GM18508 (cell line): ENCODE measurements at regions not wholly inside any gene's neighbourhood (a gene's known extent, or its start where the extent isn't known, plus 50 kb on each side); places are given as distances from the start of the nearest gene placed in this dataset.

Experiments used
- ATAC-seq: cut with Tn5 transposase; IDR thresholded peaks from one replicate; pipeline ENCODE4 v1.9.1; 2021; ENCODE audit warnings: moderate number of reproducible peaks; ENCODE audit not compliant: insufficient read depth, unreplicated experiment

DNA sequence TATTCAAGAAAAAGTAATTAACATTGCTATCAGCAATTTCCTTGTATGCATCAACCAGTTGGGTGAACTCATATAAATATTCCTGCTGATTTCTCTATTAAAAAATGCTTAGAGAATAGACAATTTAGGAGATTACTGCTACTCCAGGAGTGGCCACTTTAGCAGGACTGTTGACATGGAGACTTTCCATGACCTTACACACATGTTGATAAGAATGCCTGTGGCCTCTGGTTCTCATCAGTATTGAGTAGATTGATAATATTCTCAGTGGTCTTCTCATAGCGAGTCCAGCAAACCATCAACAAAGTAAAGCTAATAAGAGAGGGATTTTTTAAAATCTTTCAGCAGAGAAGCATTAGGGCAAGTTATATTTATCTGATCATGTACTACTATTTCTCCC is 208.4 kb upstream of the MARCKS start:
- ATAC-seq = no peak

DNA sequence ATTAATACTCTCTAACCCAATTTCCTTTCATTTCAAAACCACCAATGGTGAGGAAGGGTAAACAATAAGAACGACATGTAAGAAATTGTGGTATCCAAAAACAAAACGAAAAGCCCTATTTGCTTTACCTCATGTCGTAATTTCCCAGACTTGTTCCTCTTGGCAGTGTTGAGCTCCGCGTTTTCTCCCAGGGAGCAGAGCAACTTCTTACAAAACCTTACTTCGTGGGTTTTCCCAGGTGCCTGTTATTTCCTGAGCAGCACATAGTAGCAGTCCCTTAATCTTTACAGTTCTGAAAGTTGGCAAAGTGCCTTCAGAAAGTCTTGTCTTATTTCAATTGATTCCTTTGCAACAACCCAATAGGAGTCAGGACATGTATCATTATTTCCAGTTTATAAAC is 207.9 kb upstream of the MARCKS start:
- no peak for ATAC-seq

DNA sequence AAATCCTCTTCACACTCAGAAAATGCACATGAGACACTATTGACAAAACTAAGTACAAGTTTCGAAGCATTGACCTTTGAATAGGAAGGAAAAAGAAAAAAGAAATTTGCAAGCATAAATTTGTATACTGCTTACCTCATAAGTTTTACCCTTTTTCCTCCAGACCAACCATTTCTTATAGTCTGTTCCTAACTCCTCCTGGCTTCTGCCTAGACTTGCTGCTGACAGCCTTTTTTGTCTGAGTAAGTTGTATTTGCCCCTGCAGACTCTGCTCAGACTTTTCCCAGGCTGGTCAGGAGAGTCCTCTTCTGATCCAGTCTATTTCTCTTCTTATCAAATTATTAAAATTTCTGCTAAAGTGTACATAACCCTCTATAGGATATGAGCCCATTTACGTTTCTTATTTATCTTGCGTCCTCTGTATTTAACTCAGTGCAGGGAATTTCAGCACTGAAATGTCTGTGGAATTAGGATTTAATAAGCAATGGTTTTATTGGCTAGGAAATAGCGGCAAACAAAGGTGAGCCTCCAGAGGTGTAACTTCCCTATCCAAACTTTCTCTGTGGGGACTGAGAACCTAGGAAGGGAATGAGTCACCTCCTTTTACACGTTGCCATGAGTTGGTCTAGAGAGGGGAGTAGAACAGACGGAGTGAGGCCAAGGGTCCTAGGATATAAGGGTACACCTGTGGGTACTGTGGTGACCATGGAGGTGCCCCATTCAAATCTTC is 207.1 kb upstream of the MARCKS start:
- ATAC-seq = no peak

DNA sequence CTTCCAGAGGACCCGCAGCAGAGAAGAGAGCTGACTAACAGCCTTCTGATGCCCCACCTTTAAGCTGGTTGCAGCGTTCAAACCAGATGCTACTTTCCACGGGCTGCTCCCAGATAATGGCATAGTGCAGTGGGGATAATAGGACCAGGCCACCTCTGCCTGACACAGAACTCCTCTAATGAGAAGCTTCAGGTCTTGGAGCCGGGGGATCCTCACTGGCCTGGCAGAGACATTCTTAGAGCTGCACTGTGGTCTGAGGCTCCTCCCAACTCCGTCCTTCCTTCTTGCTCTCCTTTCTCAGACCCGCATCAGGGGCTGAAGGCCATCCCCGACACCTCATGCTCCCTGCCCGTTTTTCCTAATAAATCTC is 206.6 kb upstream of the MARCKS start:
- no peak for ATAC-seq

DNA sequence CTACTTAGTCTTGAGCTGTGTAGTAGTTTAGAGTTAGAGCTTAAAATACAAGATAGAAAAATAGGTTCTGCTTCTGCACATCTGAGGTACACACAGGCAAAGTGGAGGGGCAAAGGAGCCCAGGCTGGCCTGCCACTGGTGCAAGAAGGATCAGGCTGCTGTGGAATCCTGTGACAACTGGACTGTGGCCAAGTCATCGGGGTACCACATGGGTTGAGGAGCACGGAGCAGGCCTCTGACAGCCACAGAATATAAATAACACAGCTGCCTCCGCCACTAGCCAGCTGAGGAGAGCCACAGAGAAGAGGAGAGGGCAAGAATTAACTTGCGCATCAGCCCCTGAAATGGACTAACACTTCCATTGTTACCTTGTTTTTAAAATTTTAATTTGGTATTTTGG is 206.0 kb upstream of the MARCKS start:
- ATAC-seq = no peak

DNA sequence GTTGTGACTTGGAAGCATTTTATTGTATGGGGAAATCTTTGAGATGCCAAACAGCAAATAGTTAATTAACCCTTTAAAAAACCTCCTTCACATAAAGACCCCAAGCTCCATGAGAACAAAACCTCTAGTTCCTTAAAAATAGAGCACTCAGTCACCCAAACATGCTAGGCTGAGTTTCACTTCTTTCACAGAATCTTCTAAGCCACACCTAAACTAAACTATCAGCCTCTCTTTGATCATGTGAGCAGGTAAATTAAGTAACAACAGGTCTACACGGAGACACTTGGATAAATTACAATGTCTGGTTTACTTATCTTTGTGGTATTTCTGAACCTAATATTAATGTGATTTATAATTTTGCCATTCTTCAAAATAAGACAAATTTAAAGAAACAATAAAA is 205.2 kb upstream of the MARCKS start:
- no peak for ATAC-seq

DNA sequence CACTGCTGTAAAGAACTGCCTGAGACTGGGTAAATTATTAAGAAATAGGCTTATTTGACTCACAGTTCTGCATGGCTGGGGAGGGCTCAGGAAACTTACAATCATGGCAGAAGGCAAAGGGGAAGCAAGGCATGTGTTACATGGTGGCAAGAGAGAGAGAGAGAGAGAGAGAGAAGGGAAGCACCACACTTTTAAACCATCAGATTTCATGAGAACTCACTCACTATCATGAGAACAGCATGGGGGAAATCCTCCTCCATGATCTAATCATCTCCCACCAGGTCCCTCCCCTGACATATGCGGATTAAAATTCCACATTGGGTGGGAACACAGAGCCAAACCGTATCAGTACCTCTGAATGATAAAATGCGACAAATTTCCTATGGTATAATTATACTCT is 203.9 kb upstream of the MARCKS start:
- ATAC-seq = no peak

DNA sequence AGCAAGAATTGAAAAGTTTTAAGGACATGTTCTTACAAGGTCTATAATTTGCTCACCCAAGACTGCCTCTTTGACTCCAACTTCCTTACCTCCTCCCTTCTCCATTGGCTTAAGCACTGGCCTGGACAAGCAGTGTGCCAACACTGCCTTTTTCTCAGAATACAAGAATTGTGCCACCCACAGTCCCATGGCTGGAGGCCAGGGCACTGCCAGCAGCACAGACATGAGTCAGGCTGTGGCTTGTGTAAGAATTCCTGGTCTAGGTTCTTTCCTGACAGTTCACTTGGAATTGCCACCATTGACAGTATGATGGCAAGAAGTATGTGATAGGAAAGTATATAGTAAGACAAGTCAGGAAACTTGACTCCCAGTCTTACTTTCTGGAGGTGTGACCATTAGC is 202.7 kb upstream of the MARCKS start:
- ATAC-seq = no peak

DNA sequence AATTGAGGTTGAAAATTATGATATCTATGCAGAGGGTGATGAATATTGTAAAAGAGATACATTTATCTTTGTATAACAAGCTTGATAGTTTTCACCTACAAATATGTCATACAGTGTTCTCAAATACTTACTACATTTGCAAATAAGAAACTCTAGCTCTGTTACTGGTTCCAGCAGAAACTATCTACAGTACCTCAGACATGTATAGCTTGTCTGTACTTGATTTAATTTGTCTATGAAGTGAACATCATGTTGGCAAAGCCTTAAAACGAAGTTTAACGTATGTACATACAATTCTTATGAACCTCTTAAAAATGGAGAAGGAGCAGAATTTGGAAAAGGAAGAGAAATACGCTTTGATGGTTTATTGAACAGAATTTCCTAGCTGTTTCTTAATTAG is 201.4 kb upstream of the MARCKS start:
- no peak for ATAC-seq

DNA sequence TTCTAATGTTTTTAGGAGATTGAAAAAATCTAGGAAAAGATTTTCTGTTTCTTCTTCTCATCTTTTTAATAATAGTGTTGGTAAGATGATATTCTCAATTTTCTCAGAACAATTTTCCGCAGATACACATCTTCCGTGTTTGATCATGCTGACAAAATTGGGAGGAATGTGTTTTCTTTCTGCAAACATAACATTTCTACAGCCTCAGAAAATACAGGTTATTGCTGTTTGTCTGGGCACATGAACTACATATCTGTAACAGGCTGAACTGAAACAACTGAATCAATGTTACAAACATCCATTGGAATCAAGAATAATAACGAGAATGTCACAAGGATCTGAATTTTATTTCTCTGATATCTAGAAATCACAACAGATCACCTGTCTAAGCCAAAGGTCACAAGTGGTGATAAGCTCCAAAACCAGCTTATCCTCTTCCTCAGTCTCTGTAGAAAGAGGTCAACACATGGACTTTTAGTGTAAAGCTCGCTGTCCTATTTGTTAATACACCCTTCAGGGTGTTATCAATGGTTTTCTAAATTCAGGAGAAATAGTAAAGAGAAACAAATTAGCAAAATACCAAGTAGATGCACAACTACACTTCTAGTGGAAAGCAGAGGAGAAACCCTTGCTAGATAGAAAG is 197.3 kb upstream of the MARCKS start:
- no peak for ATAC-seq

DNA sequence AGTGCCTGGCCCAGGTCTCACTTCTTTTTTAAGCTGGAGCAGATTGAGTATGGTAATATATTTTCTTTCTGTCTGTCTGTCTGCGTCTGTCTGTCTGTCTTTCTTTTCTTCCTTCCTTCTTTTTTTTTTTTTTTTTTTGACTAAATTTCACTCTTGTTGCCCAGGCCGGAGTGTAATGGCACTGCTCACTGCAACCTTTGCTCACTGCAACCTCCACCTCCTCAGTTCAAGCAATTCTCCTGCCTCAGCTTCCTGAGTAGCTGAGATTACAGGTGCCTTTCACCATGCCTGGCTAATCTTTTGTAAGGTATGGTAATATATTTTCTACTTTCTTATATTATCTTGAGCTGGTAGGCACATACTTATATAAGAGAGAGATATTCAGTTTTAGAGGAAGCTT is 196.3 kb upstream of the MARCKS start:
- no peak for ATAC-seq

DNA sequence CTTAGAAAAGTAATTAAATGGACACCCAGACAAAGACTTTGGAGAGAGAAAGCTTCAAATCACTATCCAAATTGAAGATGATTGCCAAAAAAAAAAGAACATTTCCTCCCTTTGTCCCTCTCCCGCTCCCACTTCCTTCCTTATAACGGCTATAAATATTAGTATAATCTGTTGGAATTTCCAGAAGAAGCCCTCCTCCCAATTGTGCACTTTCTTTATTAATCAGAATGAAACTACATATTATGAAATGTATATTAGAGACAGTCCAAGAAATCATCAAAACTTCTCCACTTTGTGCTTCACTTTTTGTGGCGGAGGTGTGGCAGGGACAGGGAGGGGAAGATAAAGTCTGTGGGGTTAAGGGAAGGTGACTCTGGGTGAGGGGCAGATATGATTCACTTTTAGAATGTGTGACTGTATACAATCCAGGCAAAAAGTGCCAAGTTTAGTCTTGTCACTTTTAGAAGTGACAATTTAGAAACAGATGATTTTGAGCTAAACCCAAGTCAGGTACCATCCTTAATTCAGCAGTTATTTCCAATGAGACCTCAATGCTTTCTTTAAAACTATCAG is 195.0 kb upstream of the MARCKS start:
- no peak for ATAC-seq

DNA sequence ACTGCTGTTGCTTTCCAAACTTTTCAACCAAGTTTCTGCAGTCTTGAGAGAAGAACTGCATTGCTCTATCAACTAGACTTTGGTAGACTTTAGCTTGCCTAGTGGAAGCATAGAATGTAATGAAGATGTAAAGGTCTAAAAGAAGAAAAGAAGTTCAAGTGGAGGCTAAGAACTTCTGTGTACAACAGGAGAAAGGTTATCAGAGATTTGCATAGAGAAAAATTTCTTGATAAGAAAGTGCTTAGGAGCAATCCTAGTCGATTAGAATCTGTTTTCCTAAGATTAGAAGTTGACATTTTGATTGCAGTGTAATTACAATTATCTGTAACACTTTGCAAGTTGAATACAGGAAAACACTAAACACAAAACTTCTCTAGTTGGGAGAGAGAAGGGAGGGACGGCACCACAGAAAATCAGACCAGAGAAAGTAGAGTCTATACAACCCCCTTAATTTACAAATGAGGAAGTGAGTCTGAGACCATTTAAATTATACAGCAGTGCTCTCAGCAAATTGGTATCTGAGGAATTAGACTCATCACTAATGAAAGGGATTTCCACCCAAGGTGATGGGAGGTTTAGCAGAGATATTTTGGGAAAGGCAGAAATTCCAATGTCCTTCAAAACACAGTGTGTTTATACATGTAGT is 194.3 kb upstream of the MARCKS start:
- peak; percentile 65 for ATAC-seq

DNA sequence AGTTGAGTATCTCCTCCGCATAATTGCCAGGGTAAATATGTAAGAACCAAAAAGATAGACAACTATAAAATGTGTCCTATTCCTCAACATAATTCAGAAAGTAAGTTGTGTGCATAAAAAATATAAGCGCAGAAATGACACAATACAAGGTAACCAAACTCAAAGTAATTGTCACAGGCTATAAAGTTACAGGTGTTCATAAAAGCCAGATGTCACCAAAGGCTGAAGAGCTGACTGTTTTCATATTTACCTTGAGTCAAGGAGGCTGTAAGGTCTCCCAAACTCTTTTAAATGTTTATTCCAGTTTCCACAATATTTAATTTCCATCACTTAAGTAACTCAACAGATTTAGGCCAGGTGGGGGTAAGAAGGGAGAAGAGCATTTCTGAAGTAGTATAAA is 192.2 kb upstream of the MARCKS start:
- ATAC-seq = no peak

DNA sequence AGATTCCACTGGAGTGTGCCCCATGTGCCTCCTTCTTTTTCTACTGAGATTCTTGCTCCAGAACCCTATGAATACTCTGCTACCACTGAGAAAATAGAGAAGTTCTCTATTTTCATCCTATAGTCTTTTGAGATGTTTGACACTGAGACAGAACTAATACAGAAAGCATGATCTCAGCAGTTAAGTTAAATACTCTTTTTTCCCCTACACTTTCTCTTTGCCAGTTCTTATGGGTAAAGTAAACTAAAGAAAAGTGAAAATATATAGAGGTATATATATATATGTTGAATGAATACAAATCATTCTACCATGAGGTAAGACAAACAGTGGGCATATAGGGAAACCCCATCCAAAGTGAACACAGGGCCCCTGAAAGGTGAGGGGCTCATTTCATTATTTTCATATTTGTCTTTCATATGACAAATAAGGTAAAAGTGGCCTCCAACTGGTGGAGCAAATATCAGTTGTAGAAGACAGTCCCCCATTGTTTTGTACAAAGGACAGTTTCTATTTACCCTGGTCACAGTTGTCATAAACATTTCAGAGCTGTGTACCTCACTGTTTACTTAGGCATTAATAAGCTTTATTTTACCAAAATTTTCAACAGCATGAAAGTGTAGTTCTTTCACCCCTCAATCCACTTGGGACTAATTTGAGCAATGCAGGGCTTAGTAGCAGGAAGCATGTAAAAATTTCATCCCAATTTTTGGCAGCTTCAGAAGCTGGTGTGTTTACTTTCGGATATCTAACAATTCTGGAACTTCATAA is 188.3 kb upstream of the MARCKS start:
- no peak for ATAC-seq

DNA sequence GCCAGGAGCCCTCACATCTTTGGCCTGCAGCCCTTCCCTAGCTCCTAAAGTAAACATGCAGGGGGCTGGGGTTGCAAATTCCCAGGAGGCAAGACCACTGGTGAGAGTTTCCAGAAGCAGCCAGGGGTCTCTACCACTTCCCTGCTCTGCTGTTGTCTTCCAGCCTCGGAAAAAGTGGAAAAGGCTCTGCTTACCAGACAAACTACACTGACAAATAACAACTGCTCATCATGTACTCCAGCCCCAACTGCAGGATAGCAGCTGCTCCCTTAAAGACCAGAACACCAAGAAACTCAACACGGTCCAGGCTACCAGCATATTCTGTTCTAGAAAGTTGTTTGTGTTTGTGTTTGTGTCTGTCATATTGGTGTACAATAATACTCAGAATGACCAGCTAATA is 187.5 kb upstream of the MARCKS start:
- no peak for ATAC-seq

DNA sequence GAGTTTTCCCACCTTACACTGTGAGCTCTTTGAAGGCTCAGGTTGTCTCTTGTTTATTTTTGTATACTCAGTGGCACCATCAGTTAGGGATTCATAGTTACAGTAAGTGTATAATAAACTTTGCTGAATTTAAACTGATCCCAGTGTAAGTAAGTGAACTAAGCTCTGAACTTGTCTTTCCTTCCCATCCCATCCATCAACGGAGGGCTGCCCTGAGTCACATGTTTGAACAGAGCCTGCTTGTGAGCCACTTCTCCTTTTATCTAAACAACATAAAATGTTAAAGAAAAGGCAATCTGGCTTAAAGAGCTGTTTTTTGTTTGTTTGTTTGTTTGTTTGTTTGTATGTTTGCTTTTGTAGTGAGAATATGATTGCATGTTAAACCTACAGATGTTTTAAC is 185.7 kb upstream of the MARCKS start:
- ATAC-seq = no peak

DNA sequence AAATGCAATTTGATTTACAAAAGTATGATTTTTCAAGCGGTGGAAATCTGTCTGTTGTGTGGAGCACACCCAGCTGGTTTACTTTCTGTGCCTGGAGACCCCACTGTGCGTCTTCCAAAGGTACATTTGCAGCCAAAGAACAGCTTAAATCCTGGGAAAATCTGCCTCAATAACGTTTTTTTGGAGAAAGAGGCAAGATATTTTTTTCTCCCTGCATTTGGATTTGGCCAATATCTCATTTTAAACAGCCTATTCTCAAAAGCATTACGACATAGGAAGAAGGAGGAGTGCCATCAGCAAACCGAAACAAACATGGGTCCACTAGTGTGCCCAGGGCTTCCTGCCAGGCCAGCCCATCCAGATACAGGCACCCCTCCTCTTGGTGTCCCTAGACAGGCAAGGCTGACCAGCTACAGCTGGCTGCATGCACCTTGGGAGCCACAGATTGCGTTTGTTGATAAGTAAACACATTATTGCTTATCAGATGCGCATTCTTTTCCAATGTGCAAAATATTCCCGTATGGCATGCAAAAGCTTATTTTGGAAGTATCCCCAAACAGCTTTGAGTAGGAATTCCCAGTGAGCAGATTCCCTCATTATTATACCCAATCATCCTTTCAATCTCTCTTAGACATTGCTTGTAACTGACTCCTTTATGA is 184.5 kb upstream of the MARCKS start:
- no peak for ATAC-seq

DNA sequence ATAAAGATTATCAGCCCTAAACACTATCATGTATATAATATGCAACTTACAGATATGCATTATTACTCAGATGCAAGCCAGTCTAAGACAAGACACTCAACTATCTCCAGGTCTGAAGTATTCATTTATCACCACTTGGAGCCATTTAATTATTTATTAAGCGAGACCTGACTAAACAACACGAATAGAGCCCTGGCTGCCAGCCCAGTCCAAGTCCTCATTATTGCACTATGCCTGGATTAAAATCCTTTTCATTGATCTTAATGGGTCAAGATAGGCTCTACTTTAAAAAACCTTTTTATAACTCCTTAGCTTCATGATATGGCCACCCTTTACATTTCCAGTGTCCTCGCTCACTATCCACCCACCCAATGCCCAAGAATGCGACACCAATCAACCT is 183.1 kb upstream of the MARCKS start:
- no peak for ATAC-seq

DNA sequence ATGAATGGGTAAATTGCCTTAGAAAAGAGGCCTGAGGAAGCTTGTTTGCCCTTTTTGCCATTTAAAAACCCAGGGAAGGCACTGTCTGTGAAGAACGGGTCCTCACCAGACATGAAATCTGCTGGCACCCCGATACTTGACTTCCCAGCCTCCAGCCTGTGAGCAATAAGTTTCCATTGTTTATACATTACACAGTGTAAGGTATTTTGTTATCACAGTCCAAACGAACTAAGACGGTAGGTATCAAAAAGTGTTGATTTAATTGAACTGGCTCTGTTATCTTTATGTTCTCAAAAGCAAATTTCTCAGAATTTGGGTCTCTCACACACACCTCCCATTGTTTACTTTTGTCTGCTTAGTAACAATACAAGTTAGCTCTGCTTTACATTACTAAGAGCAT is 181.1 kb upstream of the MARCKS start:
- no peak for ATAC-seq
